ENCODE measurements at regions not wholly inside any gene's neighbourhood (a gene's known extent, or its start where the extent isn't known, plus 50 kb on each side); places are given as distances from the start of the nearest gene placed in this dataset.
"Not testable (repeated sequence)": the region's sequence is repeated elsewhere in the genome, so short reads cannot be mapped to it uniquely, and the experiment has no call there.

DNA sequence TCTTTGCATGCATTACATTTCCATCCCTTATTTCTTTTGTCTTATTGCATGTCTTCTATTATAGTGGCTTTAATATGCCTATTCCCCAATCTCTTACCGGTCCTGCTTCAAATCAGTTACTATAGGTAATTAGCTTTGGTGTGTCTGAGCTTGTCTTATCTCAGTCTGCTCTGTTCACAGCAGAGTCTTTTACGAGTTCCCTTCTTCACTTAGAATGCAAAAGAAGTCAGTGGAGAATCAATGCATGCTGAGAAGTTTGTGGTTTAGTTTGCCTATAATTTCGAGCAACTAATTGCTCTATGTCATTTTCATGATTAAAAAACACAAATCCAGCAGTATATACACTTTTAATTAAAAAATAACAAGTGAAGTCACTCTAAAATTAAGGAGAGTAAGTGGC, 545.0 kb downstream of the SLCO4C1 start:
- no peak overlapping the region for H3K4me3 ChIP-seq
- no peaks in the 10 kb centered on the region for H3K36me3 ChIP-seq
- H3K4me1 ChIP-seq (ENCODE audit: low read depth): no peaks in the 10 kb centered on the region
- H3K27me3 ChIP-seq: no peaks in the 10 kb centered on the region
- no peak overlapping the region for H3K27ac ChIP-seq
- no peaks in the 10 kb centered on the region for H3K9me3 ChIP-seq (ENCODE audit: low read depth)
- no peak for DNase-seq (ENCODE audit: low read depth in 1 of 2, low spot score in 1 of 2)
- TF ChIP-seq, protein P1, sequence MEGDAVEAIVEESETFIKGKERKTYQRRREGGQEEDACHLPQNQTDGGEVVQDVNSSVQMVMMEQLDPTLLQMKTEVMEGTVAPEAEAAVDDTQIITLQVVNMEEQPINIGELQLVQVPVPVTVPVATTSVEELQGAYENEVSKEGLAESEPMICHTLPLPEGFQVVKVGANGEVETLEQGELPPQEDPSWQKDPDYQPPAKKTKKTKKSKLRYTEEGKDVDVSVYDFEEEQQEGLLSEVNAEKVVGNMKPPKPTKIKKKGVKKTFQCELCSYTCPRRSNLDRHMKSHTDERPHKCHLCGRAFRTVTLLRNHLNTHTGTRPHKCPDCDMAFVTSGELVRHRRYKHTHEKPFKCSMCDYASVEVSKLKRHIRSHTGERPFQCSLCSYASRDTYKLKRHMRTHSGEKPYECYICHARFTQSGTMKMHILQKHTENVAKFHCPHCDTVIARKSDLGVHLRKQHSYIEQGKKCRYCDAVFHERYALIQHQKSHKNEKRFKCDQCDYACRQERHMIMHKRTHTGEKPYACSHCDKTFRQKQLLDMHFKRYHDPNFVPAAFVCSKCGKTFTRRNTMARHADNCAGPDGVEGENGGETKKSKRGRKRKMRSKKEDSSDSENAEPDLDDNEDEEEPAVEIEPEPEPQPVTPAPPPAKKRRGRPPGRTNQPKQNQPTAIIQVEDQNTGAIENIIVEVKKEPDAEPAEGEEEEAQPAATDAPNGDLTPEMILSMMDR (IDR thresholded peaks at IDR 0.05; ENCODE audit: low read depth, low read length): no peak

DNA sequence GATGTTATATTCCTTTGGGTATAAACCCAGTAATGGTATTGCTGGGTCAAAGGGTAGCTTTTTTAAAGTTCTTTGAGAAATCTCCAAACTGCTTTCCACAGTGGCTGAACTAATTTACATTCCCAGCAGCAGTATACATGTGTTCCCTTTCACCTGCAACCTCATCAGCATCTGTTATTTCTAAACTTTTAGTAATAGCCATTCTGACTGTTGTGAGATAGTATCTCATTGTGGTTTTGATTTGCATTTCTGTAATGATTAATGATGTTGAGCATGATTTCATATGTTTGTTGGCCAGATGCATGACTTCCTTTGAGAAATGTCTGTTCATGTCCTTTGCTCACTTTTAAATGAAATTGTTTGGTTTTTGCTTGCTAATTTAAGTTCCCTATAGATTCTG, 553.1 kb downstream of the SLCO4C1 start:
- not testable (repeated sequence) for H3K36me3 ChIP-seq; H3K9me3 ChIP-seq (ENCODE audit: low read depth); H3K27me3 ChIP-seq; H3K4me3 ChIP-seq; H3K4me1 ChIP-seq (ENCODE audit: low read depth); H3K27ac ChIP-seq; DNase-seq (ENCODE audit: low read depth in 1 of 2, low spot score in 1 of 2)

DNA sequence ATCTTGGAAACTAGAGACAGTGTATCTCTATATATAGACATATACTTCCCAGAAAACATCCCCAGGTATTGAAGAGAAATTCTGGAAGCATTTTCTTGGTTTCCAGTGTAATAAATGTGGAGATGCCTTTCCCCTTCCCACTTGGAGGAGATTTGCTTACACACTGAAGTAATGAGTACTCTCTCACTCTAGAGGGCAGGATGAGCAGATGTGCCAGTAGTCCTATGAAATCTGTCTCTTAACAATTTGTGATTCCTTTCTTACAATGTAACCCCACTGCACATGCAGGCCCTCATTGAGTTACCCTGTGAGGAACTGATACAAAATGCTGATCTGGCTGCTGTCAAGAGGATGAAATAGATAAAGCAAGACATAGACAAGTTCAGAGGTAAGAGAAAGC, 567.2 kb downstream of the SLCO4C1 start:
- no peaks in the 10 kb centered on the region for H3K27me3 ChIP-seq
- H3K27ac ChIP-seq: no peak overlapping the region
- no peak overlapping the region for H3K4me3 ChIP-seq
- H3K36me3 ChIP-seq: no peaks in the 10 kb centered on the region
- TF ChIP-seq, protein P1 (IDR thresholded peaks at IDR 0.05; ENCODE audit: low read depth, low read length): no peak
- peak in 1 of 2 donors; percentile 7 for DNase-seq (ENCODE audit: low read depth in 1 of 2, low spot score in 1 of 2)
- peaks cover 7% of the 10 kb centered on the region for H3K4me1 ChIP-seq (ENCODE audit: low read depth)
- H3K9me3 ChIP-seq (ENCODE audit: low read depth): no peaks in the 10 kb centered on the region

DNA sequence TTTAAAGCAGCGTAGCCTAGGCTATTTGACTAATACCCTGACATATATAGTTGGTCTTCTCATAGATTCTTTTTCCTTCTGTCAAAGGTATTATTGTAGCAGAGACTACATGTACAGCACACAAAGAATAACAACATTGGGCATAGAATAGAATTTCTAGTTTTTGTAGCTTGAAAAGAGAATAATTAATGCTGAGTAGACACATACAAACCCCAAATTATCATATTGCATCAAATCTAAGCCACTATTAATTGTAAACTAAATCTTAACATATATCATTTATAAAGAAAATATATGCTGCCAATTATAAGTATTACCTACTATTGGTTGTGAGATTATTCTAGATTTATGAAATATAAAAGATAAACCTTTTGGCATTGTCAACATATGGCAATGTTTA, 574.5 kb downstream of the SLCO4C1 start:
- H3K36me3 ChIP-seq: no peaks in the 10 kb centered on the region
- H3K4me1 ChIP-seq (ENCODE audit: low read depth): no peaks in the 10 kb centered on the region
- H3K4me3 ChIP-seq: no peak overlapping the region
- no peaks in the 10 kb centered on the region for H3K9me3 ChIP-seq (ENCODE audit: low read depth)
- TF ChIP-seq, protein P1 (IDR thresholded peaks at IDR 0.05; ENCODE audit: low read depth, low read length): no peak
- H3K27ac ChIP-seq: no peak overlapping the region
- no peaks in the 10 kb centered on the region for H3K27me3 ChIP-seq
- DNase-seq (ENCODE audit: low read depth in 1 of 2, low spot score in 1 of 2): no peak

DNA sequence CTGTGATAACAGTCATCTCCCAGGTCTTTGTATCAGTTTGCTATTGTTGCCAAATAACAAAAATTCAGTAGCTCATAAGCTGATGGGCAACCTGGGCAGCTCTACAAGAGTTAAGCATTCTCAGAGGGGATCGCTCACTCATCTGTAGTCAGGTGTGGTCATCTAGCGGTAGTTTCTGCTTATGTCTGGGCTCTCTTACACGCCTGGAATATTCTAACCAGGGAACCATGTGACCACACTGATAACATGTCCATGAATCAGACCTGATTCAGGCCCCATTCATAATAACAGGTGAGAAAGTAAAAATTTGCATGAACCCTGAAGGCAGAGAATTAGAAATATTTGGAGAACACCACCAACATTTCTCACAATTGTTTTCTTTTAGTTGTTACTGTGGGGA, 576.1 kb downstream of the SLCO4C1 start:
- no peak for DNase-seq (ENCODE audit: low read depth in 1 of 2, low spot score in 1 of 2)
- Histone ChIP-seq H3K9me3 (ENCODE audit: low read depth) (no peaks in the 10 kb centered on the region), H3K27ac (no peak overlapping the region), H3K4me3 (no peak overlapping the region), H3K27me3 (no peaks in the 10 kb centered on the region), H3K4me1 (ENCODE audit: low read depth) (no peaks in the 10 kb centered on the region), H3K36me3 (no peaks in the 10 kb centered on the region)
- TF ChIP-seq, protein P1 (IDR thresholded peaks at IDR 0.05; ENCODE audit: low read depth, low read length): no peak

DNA sequence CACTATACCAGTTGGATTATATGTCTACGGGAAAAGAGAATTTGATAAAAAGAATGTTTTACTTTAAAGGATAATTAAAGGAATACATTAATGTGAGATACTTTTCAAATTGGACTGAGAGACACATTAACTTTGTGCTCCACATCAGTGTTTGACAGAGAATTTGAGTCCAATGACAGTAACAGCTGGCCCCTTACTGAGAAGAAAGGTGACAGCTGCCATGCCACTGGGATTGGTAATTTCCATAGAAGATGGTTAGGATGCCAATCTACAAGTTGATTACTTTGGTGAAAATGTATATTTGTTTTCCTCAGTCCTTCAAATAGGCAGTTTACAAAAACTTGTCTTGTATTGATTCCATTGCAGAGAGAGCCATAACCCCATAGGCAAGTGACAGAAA, 578.4 kb downstream of the SLCO4C1 start:
- Histone ChIP-seq H3K9me3 (ENCODE audit: low read depth) (no peaks in the 10 kb centered on the region), H3K27me3 (no peaks in the 10 kb centered on the region), H3K36me3 (no peaks in the 10 kb centered on the region), H3K27ac (no peak overlapping the region), H3K4me3 (no peak overlapping the region), H3K4me1 (ENCODE audit: low read depth) (no peaks in the 10 kb centered on the region)
- TF ChIP-seq, protein P1 (IDR thresholded peaks at IDR 0.05; ENCODE audit: low read depth, low read length): no peak
- DNase-seq (ENCODE audit: low read depth in 1 of 2, low spot score in 1 of 2): no peak

All from cardiac muscle cell (in vitro differentiated cells and primary cell).